Mucosa of rectum (tissue), 2 donors: ENCODE measurements at regions not wholly inside any gene's neighbourhood (a gene's known extent, or its start where the extent isn't known, plus 50 kb on each side); places are given as distances from the start of the nearest gene placed in this dataset.

ENCODE experiments used
- H3K27ac ChIP-seq, 2 donors: one replicate each; pipeline ENCODE4 v1.7.0; 2013; ENCODE audit warnings: inconsistent platforms in 2 of 2, low read depth in 2 of 2, low read length in 2 of 2
- H3K27me3 ChIP-seq, 2 donors: one replicate each; pipeline ENCODE4 v1.7.0; 2013; ENCODE audit warnings: low read length in 2 of 2; ENCODE audit not compliant: control insufficient read depth in 2 of 2, insufficient read depth in 2 of 2
- H3K36me3 ChIP-seq, 2 donors: one replicate each; pipeline ENCODE4 v1.7.0; 2013; ENCODE audit warnings: low read length in 2 of 2; ENCODE audit not compliant: control insufficient read depth in 2 of 2, insufficient read depth in 2 of 2
- H3K4me1 ChIP-seq, 2 donors: one replicate each; pipeline ENCODE4 v1.7.0; 2013; ENCODE audit warnings: low read length in 2 of 2, mild to moderate bottlenecking in 1 of 2; ENCODE audit not compliant: control insufficient read depth in 2 of 2, insufficient read depth in 2 of 2
- H3K4me3 ChIP-seq, 2 donors: one replicate each; pipeline ENCODE4 v1.7.0; 2013; ENCODE audit warnings: low read length in 2 of 2
- H3K9ac ChIP-seq, 2 donors: one replicate each; pipeline ENCODE4 v1.7.0; 2013; ENCODE audit warnings: low read length in 2 of 2, low read depth in 1 of 2, mild to moderate bottlenecking in 1 of 2
- H3K9me3 ChIP-seq, 2 donors: one replicate each; pipeline ENCODE4 v1.7.0; 2013; ENCODE audit warnings: low read length in 2 of 2; ENCODE audit not compliant: control insufficient read depth in 2 of 2
- donor health status: healthy.
- donor health status: Normal muscosa, but diverticular disease.

DNA sequence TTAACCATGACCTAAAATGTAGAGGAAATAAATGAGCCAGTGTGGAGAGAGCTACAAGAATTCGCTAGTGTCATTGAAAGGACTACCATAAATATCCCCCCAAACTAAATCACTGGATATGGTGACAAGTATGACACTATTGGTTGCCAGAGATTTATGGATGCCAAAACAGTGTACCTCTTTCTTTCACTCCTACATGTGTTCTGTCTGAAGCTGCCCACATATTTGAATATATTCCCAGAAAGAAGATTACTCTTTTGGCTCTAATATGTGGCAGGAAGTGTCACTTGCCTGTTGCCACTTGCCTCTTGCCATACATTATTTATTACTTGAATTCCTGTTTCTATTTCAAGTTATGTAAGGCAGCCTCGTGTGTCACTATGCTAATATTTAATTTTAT lies 1573.6 kb downstream of the TECRL start:
- no peaks in the 10 kb centered on the region for H3K9me3 ChIP-seq
- H3K4me3 ChIP-seq, result no peak overlapping the region

DNA sequence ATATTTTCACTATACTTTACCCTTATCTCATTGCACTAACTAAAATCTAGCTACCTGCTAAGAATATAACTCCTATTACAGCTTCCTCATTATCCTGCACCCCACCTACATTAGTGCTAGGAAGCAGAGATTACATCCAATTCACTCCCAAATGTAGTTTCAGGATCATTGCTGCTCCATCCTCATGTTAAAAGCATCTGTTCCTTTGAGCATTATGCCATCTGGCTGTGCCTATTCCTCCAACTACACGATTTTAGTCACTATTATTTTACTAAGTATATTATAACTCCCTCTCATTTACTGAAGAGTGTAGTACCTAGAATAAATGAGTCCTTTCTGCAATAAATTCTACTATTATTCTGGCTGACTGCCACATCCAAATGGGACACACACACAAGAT lies 1586.9 kb downstream of the TECRL start:
- Histone ChIP-seq H3K4me1 (no peaks in the 10 kb centered on the region), H3K4me3 (no peak overlapping the region), H3K9ac (no peak overlapping the region), H3K27ac (no peak overlapping the region), H3K27me3 (no peaks in the 10 kb centered on the region), H3K36me3 (no peaks in the 10 kb centered on the region), H3K9me3 (no peaks in the 10 kb centered on the region)

More for the DNA sequence above, 1573.6 kb downstream of the TECRL start:
- Histone ChIP-seq H3K27ac (no peak overlapping the region), H3K27me3 (no peaks in the 10 kb centered on the region), H3K36me3 (no peaks in the 10 kb centered on the region), H3K9ac (no peak overlapping the region), H3K4me1 (no peaks in the 10 kb centered on the region)

DNA sequence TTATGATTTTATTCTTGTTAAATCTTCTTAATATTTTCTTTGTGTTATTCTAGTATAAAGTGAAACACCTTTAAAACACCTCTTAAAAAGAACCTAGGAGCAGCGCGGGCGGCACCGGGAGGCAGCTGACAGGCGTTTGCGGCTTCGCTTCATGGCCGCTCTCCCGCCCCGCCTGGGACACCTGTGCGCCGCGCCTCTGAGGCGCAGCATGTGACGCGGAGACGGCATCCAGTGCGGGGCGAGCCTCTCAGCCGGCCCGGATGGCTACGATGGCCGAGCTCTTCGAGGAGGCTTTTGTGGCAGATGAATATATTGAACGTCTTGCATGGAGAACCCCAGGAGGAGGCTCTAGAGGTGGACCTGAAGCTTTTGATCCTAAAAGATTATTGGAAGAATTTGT lies 1592.7 kb downstream of the TECRL start:
- Histone ChIP-seq H3K36me3 (no peaks in the 10 kb centered on the region), H3K27me3 (no peaks in the 10 kb centered on the region), H3K4me3 (no peak overlapping the region), H3K9me3 (no peaks in the 10 kb centered on the region), H3K4me1 (no peaks in the 10 kb centered on the region), H3K27ac (no peak overlapping the region), H3K9ac (no peak overlapping the region)

DNA sequence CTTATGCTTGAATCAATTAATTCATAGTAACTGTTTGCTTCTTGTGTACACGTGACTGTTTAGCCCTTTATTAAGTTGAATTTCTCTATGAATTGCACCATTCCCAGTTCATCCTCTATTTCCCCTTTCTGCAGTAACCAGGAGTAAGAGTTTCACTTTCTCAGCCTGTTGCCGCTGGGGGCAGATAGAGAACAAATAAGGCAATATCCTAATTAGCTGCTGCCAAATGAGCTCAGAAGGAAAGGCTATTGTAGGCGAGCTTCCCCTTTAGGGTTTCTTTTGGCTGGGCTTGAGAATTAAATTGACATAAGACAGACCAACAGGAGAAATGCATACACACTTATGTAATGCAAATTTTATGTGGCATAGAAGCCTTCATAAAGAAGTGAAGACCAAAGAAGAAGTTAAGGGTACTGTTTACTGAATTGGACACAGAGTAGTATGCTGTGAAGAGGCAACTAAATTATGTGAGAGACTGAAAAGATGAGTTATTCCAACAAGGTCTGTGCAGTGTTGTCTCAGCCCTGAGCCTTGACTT lies 1594.7 kb downstream of the TECRL start:
- H3K4me1 ChIP-seq, result no peaks in the 10 kb centered on the region
- no peaks in the 10 kb centered on the region for H3K36me3 ChIP-seq
- H3K9ac ChIP-seq, result no peak overlapping the region
- H3K4me3 ChIP-seq, result no peak overlapping the region
- H3K27me3 ChIP-seq, result no peaks in the 10 kb centered on the region
- no peak overlapping the region for H3K27ac ChIP-seq
- no peaks in the 10 kb centered on the region for H3K9me3 ChIP-seq

DNA sequence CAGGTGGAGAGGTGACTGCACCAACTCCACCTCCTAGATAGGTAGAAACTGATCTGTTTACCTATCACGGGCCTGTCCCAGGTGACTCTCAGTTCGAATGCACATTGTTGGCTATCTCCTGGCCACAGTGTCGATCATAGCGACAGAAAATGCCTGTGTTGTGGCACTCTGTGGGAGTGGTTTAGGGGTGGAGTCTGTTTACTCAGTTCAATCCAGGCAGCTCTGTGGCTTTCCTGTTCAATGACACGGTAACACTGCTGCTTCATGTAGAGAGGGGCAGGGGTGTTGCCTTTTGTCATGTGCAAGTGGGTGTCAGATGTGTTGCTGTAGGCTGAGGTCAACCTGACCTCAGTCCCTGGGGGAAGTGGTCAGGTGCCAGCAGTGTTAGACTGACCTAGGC lies 1602.4 kb downstream of the TECRL start:
- H3K9me3 ChIP-seq, result no peaks in the 10 kb centered on the region
- H3K4me3 ChIP-seq, result no peak overlapping the region
- no peak overlapping the region for H3K27ac ChIP-seq
- no peaks in the 10 kb centered on the region for H3K4me1 ChIP-seq
- no peak overlapping the region for H3K9ac ChIP-seq
- no peaks in the 10 kb centered on the region for H3K27me3 ChIP-seq
- H3K36me3 ChIP-seq, result no peaks in the 10 kb centered on the region

DNA sequence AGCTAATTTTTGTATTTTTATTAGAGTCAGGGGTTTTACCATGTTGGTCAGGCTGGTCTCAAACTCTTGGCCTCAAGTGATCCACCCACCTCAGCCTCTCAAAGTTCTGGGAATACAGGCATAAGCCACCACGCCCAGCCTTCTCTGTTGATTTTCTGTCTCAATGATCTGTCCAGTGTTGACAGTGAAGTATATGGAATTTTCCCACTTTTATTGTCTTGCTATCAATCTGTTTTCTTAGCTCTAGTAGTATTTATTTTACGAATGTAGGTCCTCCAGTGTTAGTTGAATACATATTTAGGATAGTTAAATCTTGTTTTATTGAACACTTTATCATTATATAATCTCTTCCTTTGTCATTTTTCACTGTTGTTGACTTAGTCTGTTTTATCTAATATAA lies 1603.9 kb downstream of the ADGRL3 start:
- H3K4me1 ChIP-seq, result no peaks in the 10 kb centered on the region
- H3K9me3 ChIP-seq, result no peaks in the 10 kb centered on the region
- no peaks in the 10 kb centered on the region for H3K36me3 ChIP-seq
- H3K27ac ChIP-seq, result no peak overlapping the region
- H3K9ac ChIP-seq, result no peak overlapping the region
- H3K4me3 ChIP-seq, result no peak overlapping the region
- no peaks in the 10 kb centered on the region for H3K27me3 ChIP-seq

DNA sequence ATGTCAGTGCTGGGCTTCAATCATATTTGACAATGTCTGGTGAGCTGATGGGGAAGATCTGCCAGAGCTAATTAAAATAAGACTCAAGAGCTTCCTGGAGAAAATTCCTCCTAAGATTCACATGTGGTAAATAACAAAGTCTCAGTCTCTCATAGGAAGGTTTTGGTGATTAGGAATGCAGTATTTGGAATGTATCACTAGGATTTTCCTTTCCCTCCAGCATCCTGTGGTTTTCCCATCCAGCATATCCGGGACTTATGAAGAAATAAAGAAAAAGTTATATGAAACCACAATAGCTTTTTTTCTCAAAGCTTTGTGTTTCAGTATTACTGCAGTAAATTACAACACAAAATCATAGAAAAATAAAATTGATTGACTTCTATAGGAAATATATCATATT lies 1597.1 kb downstream of the ADGRL3 start:
- no peaks in the 10 kb centered on the region for H3K27me3 ChIP-seq
- no peak overlapping the region for H3K27ac ChIP-seq
- no peak overlapping the region for H3K9ac ChIP-seq
- H3K4me3 ChIP-seq, result no peak overlapping the region
- H3K9me3 ChIP-seq, result no peaks in the 10 kb centered on the region
- H3K36me3 ChIP-seq, result no peaks in the 10 kb centered on the region
- H3K4me1 ChIP-seq, result no peaks in the 10 kb centered on the region

DNA sequence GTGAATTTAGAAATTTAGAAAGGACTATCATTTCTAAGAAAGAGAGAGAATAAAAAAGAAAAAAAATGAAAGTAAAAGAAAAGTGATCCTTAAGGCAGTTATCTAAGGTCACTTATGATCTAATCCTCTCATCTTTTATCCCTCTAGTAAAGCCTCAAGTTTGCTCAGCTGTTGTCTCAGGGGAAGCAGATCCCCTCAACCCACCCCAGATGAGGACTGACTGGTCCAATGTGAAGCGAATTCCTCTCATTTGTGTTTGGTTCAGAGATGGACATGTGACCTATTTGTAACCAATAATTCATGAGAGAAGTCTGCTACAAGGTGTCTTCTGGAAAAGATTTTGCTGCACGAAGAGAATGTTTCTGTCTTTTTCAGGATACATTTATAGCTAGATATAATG lies 1591.3 kb downstream of the ADGRL3 start:
- Histone ChIP-seq H3K27ac (no peak overlapping the region), H3K4me3 (no peak overlapping the region), H3K27me3 (no peaks in the 10 kb centered on the region), H3K9ac (no peak overlapping the region), H3K4me1 (no peaks in the 10 kb centered on the region), H3K36me3 (no peaks in the 10 kb centered on the region), H3K9me3 (no peaks in the 10 kb centered on the region)

DNA sequence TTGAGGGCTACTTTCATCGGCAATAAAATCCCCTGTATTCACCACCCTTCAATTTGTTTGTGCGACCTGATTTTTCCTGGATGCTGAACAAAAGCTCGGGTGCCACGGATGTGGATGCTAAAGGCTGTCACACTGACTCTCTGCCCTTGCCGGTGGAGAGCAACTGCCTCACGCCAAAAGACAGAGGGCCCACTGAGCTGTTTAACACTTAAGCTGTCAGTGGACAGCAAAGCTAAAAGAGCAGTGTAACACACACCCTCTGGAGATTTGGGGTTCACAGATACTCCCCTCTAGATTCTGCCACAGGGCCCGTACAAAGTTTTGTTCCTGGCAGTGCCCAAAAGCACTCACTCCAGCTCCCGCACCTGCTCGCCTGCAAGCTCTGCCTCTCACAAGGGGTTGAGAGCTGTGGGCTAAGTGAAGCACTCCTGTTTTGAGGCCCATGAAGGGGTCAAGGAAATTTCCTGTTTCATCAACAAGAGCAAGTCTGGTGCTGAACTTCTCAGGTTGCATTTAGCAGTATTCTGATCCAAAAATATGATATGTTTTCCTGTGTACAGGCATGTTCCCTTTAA lies 1571.9 kb downstream of the ADGRL3 start:
- Histone ChIP-seq H3K27me3 (no peaks in the 10 kb centered on the region), H3K9ac (no peak overlapping the region), H3K9me3 (no peaks in the 10 kb centered on the region), H3K27ac (no peak overlapping the region), H3K36me3 (no peaks in the 10 kb centered on the region), H3K4me1 (no peaks in the 10 kb centered on the region), H3K4me3 (no peak overlapping the region)

DNA sequence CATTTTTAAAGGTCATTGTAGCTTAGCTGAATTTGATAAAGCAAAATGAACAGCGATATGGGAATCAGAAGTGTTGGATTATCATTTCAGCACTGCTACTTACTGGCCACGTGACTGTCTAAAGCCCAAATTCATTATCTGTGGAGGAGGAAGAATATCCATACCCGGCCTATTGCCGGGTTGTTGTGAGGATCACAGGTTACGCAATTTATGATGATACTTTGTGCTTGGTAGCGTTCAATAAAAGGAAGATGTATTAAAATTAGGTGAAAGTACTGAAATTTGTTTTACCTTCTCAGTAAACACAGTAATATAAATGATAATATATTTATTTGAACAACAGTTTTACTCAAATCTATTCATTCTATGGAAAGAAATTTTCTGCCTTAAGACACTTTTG lies 1540.2 kb downstream of the ADGRL3 start:
- Histone ChIP-seq H3K27ac (no peak overlapping the region), H3K9ac (no peak overlapping the region), H3K4me1 (no peaks in the 10 kb centered on the region), H3K9me3 (no peaks in the 10 kb centered on the region), H3K27me3 (no peaks in the 10 kb centered on the region), H3K4me3 (no peak overlapping the region), H3K36me3 (no peaks in the 10 kb centered on the region)

DNA sequence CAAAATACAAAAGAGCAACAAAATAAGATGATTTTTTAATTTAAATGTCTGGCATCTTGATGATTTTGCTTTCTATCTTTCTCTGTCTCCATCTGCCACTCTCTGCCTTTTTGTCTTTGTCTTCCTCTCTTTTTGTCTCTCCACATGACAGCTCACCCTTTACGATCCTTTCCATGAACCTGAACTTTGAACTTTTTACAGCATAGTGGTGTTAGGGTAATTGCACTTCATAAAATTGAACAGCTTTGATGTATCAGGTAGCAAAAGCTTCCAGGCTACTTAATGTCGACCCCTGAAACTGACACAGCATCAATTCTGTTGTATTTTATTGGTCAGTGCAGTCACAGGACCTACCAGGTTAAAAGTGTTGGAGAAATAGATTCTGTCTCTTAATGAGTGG lies 1517.0 kb downstream of the ADGRL3 start:
- H3K9me3 ChIP-seq, result no peaks in the 10 kb centered on the region
- no peaks in the 10 kb centered on the region for H3K36me3 ChIP-seq
- H3K27ac ChIP-seq, result no peak overlapping the region
- peaks cover 0 to under 1% of the 10 kb centered on the region in 2 donors for H3K4me1 ChIP-seq
- no peak overlapping the region for H3K9ac ChIP-seq
- no peaks in the 10 kb centered on the region for H3K27me3 ChIP-seq
- peak overlapping the region in 1 of 2 donors; percentile 22 for H3K4me3 ChIP-seq
